ENCODE measurements at regions not wholly inside any gene's neighbourhood (a gene's known extent, or its start where the extent isn't known, plus 50 kb on each side); places are given as distances from the start of the nearest gene placed in this dataset.

GRCh38 chr4:171130256-171130801 is 682.9 kb upstream of the GALNTL6 start:
- DNase-seq: no peak

- DNase-seq: no peak
Observed at GRCh38 chr4:171118091-171118490, 695.1 kb upstream of the GALNTL6 start.

GRCh38 chr4:171117457-171117856 is 695.7 kb upstream of the GALNTL6 start:
- DNase-seq: no peak

GRCh38 chr4:171101845-171102244 is 711.4 kb upstream of the GALNTL6 start:
- no peak for DNase-seq

- no peak for DNase-seq
Observed at GRCh38 chr4:171087089-171087488, 726.1 kb upstream of the GALNTL6 start.

GRCh38 chr4:171067422-171067821 is 745.8 kb upstream of the GALNTL6 start:
- DNase-seq: no peak

- DNase-seq: no peak
Observed at GRCh38 chr4:171049380-171049779, 763.8 kb upstream of the GALNTL6 start.

GRCh38 chr4:171042989-171043524 is 770.1 kb upstream of the GALNTL6 start:
- DNase-seq: no peak

- DNase-seq: no peak
Observed at GRCh38 chr4:171035909-171036308, 777.3 kb upstream of the GALNTL6 start.

- DNase-seq: no peak
Observed at GRCh38 chr4:171031338-171031737, 781.9 kb upstream of the GALNTL6 start.

- no peak for DNase-seq
Observed at GRCh38 chr4:171025776-171026175, 787.4 kb upstream of the GALNTL6 start.

- no peak for DNase-seq
Observed at GRCh38 chr4:171025343-171025742, 787.9 kb upstream of the GALNTL6 start.

GRCh38 chr4:171024720-171025303 is 788.4 kb upstream of the GALNTL6 start:
- no peak for DNase-seq

- no peak for DNase-seq
Observed at GRCh38 chr4:171022824-171023230, 790.4 kb upstream of the GALNTL6 start.

- DNase-seq: no peak
Observed at GRCh38 chr4:171017593-171017992, 795.6 kb upstream of the GALNTL6 start.

- no peak for DNase-seq
Observed at GRCh38 chr4:171016145-171016544, 797.1 kb upstream of the GALNTL6 start.

GRCh38 chr4:171015441-171015840 is 797.8 kb upstream of the GALNTL6 start:
- no peak for DNase-seq

GRCh38 chr4:171007618-171008390 is 805.4 kb upstream of the GALNTL6 start:
- no peak for DNase-seq

- no peak for DNase-seq
Observed at GRCh38 chr4:171002246-171002645, 811.0 kb upstream of the GALNTL6 start.

GRCh38 chr4:170990989-170991589 is 822.1 kb upstream of the GALNTL6 start:
- DNase-seq: peak; percentile 8

GRCh38 chr4:170988446-170988845 is 824.8 kb upstream of the GALNTL6 start:
- DNase-seq: no peak

GRCh38 chr4:170979736-170980135 is 833.5 kb upstream of the GALNTL6 start:
- DNase-seq: no peak

GRCh38 chr4:170978990-170979389 is 834.2 kb upstream of the GALNTL6 start:
- no peak for DNase-seq

- DNase-seq: no peak
Observed at GRCh38 chr4:170949084-170949483, 859.3 kb upstream of the AADAT start.

Measured in NCI-H1694 (cell line).